ENCODE measurements at regions not wholly inside any gene's neighbourhood (a gene's known extent, or its start where the extent isn't known, plus 50 kb on each side); places are given as distances from the start of the nearest gene placed in this dataset.

DNA sequence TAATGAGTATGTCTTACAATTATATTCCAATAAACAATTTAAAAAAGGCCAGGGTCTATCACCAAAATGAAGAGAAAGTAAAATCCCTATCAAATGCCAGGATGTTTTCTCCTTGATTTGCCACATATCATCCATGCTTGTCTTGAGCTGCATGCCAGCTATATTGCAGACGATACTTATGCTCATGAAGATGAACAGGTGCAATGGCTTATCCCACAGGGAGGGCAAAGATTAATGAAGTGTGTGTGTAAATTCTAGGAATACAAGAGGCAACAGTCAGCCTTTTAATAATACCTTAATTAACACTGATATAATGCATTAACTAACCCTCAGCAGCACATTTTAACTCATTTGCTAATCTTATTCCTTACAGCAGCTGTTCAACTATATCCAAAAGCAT lies 850.5 kb downstream of the KCNA4 start:
- no peaks in the 10 kb centered on the region for H3K27me3 ChIP-seq (replicated peaks; ENCODE audit: control insufficient read depth, insufficient read depth, low read length)
- H3K4me1 Mint-ChIP-seq (ENCODE audit: low read depth, unreplicated experiment): peaks cover 7% of the 10 kb centered on the region
- H3K9me3 Mint-ChIP-seq (ENCODE audit: unreplicated experiment): no peaks in the 10 kb centered on the region

DNA sequence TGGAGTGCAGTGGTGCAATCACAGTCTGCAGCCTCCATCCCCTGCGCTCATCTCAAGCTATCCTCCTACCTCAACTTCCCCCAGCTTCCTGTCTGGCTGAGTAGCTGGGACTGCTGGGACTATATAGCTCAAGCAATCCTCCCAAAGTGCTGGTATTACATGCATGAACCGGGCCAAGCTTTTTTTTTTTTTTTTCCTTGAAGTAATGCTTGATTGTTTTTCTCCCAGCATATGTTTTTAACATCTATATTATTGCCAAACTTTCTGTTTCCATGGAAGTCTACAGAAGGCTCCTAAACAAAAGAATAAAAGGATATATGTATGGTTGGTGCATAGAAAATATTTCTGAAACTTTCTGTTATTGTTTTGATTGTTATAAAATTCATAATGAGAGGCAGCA lies 853.6 kb downstream of the KCNA4 start:
- Histone ChIP-seq H3K27me3 (replicated peaks; ENCODE audit: control insufficient read depth, insufficient read depth, low read length) (no peaks in the 10 kb centered on the region), H3K4me1 (peaks cover 4% of the 10 kb centered on the region; the same call in 1 of the 2 replicates), H3K36me3 (ENCODE audit: control insufficient read depth, insufficient read depth, low read length) (no peaks in the 10 kb centered on the region), H3K4me3 (ENCODE audit: low read depth, low read length) (no peak overlapping the region), H3K9me3 (no peaks in the 10 kb centered on the region)
- no peaks in the 10 kb centered on the region for H3K27me3 Mint-ChIP-seq (ENCODE audit: insufficient read depth, unreplicated experiment)
- no peak overlapping the region for H3K27ac Mint-ChIP-seq (ENCODE audit: unreplicated experiment)
- POLR2A ChIA-PET: no interaction called here
- H3K4me1 Mint-ChIP-seq (ENCODE audit: low read depth, unreplicated experiment): peaks cover 7% of the 10 kb centered on the region
- CTCF ChIA-PET: no interaction called here
- no peaks in the 10 kb centered on the region for H3K36me3 Mint-ChIP-seq (ENCODE audit: insufficient read depth, unreplicated experiment)
- intact Hi-C loops (cut with micrococcal nuclease; ENCODE audit: unreplicated experiment): no loop called here
- TF ChIP-seq, protein P1, sequence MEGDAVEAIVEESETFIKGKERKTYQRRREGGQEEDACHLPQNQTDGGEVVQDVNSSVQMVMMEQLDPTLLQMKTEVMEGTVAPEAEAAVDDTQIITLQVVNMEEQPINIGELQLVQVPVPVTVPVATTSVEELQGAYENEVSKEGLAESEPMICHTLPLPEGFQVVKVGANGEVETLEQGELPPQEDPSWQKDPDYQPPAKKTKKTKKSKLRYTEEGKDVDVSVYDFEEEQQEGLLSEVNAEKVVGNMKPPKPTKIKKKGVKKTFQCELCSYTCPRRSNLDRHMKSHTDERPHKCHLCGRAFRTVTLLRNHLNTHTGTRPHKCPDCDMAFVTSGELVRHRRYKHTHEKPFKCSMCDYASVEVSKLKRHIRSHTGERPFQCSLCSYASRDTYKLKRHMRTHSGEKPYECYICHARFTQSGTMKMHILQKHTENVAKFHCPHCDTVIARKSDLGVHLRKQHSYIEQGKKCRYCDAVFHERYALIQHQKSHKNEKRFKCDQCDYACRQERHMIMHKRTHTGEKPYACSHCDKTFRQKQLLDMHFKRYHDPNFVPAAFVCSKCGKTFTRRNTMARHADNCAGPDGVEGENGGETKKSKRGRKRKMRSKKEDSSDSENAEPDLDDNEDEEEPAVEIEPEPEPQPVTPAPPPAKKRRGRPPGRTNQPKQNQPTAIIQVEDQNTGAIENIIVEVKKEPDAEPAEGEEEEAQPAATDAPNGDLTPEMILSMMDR (IDR thresholded peaks at IDR 0.05; ENCODE audit: insufficient read depth in 1 of 2, low read depth in 1 of 2, low read length in 1 of 2, severe bottlenecking in 1 of 2, unreplicated experiment in 1 of 2): no peak
- no TSS peak for BruUV-seq (replicated peaks)
- H3K9me3 Mint-ChIP-seq (ENCODE audit: unreplicated experiment): no peaks in the 10 kb centered on the region
- no peak for DNase-seq
- H3K4me3 Mint-ChIP-seq (ENCODE audit: unreplicated experiment): no peak overlapping the region

More for the DNA sequence above, 850.5 kb downstream of the KCNA4 start:
- no peak overlapping the region for H3K4me3 ChIP-seq (ENCODE audit: low read depth, low read length)
- no peak for DNase-seq
- H3K36me3 ChIP-seq (ENCODE audit: control insufficient read depth, insufficient read depth, low read length): no peaks in the 10 kb centered on the region
- H3K4me1 ChIP-seq: peaks cover 9% of the 10 kb centered on the region; the same call in 1 of the 2 replicates
- TF ChIP-seq, protein P1 (IDR thresholded peaks at IDR 0.05; ENCODE audit: insufficient read depth in 1 of 2, low read depth in 1 of 2, low read length in 1 of 2, severe bottlenecking in 1 of 2, unreplicated experiment in 1 of 2): no peak
- Mint-ChIP-seq H3K36me3 (ENCODE audit: insufficient read depth, unreplicated experiment) (no peaks in the 10 kb centered on the region), H3K27ac (ENCODE audit: unreplicated experiment) (no peak overlapping the region), H3K27me3 (ENCODE audit: insufficient read depth, unreplicated experiment) (no peaks in the 10 kb centered on the region), H3K4me3 (ENCODE audit: unreplicated experiment) (no peak overlapping the region)
- BruUV-seq (replicated peaks): no TSS peak
- no peaks in the 10 kb centered on the region for H3K9me3 ChIP-seq
- intact Hi-C loops (cut with micrococcal nuclease; ENCODE audit: unreplicated experiment): no loop called here
- ChIA-PET POLR2A (no interaction called here), CTCF (no interaction called here)

- DNase-seq: no peak
- Mint-ChIP-seq H3K4me1 (ENCODE audit: low read depth, unreplicated experiment) (peaks cover 7% of the 10 kb centered on the region), H3K27me3 (ENCODE audit: insufficient read depth, unreplicated experiment) (no peaks in the 10 kb centered on the region), H3K9me3 (ENCODE audit: unreplicated experiment) (no peaks in the 10 kb centered on the region), H3K4me3 (ENCODE audit: unreplicated experiment) (no peak overlapping the region), H3K27ac (ENCODE audit: unreplicated experiment) (no peak overlapping the region), H3K36me3 (ENCODE audit: insufficient read depth, unreplicated experiment) (no peaks in the 10 kb centered on the region)
- TF ChIP-seq, protein P1 (IDR thresholded peaks at IDR 0.05; ENCODE audit: insufficient read depth in 1 of 2, low read depth in 1 of 2, low read length in 1 of 2, severe bottlenecking in 1 of 2, unreplicated experiment in 1 of 2): no peak
- Histone ChIP-seq H3K4me3 (ENCODE audit: low read depth, low read length) (no peak overlapping the region), H3K36me3 (ENCODE audit: control insufficient read depth, insufficient read depth, low read length) (no peaks in the 10 kb centered on the region), H3K9me3 (no peaks in the 10 kb centered on the region), H3K4me1 (no peaks in the 10 kb centered on the region), H3K27me3 (replicated peaks; ENCODE audit: control insufficient read depth, insufficient read depth, low read length) (no peaks in the 10 kb centered on the region)
- ChIA-PET CTCF (no interaction called here), POLR2A (no interaction called here)
- intact Hi-C loops (cut with micrococcal nuclease; ENCODE audit: unreplicated experiment): no loop called here
- BruUV-seq (replicated peaks): no TSS peak
Measured at GRCh38 chr11:29162491-29162890, 854.3 kb downstream of the KCNA4 start.

All from Caco-2 (cell line).